Heart left ventricle (tissue), 16 donors: ENCODE measurements at regions not wholly inside any gene's neighbourhood (a gene's known extent, or its start where the extent isn't known, plus 50 kb on each side); places are given as distances from the start of the nearest gene placed in this dataset.
"Not testable (repeated sequence)": the region's sequence is repeated elsewhere in the genome, so short reads cannot be mapped to it uniquely, and the experiment has no call there.

Source experiments
- ATAC-seq, 4 donors: fragments of 200-7000 bp; cut with Tn5 transposase; one replicate each; pipeline ENCODE4 v1.9.1; 2020 to 2022; ENCODE audit warnings: moderate library complexity in 4 of 4, mild to moderate bottlenecking in 3 of 4, moderate number of reproducible peaks in 1 of 4
- DNase-seq, 5 donors: peaks; one replicate each; pipeline ENCODE4 v3.0.0-alpha.2; 2020
- H3K27ac ChIP-seq, 12 donors: fragments of 200-600 bp; sonication (generic) in 4 of 12; one replicate each; pipeline versions ENCODE4 v1.5.0 to v1.8.0; 2016 to 2022; ENCODE audit warnings: mild to moderate bottlenecking in 2 of 12
- H3K27me3 ChIP-seq, 9 donors: fragments of 200-600 bp; sonication (generic) in 2 of 9; one replicate each; pipeline versions ENCODE4 v1.5.1 to v1.8.0; 2016 to 2022; ENCODE audit warnings: mild to moderate bottlenecking in 3 of 9
- H3K36me3 ChIP-seq, 9 donors: fragments of 200-600 bp; sonication (generic) in 2 of 9; one replicate each; pipeline versions ENCODE4 v1.5.0 to v1.8.0; 2018 to 2022; ENCODE audit warnings: mild to moderate bottlenecking in 2 of 9
- H3K4me1 ChIP-seq, 12 donors: fragments of 200-600 bp; sonication (generic) in 4 of 12; one replicate each; pipeline versions ENCODE4 v1.5.0 to v1.8.0; 2016 to 2022; ENCODE audit warnings: mild to moderate bottlenecking in 3 of 12
- H3K4me3 ChIP-seq, 12 donors: fragments of 200-600 bp; sonication (generic) in 4 of 12; one replicate each; pipeline versions ENCODE4 v1.5.0 to v1.8.0; 2017 to 2022; ENCODE audit warnings: mild to moderate bottlenecking in 9 of 12, moderate library complexity in 4 of 12
- H3K9me3 ChIP-seq, 12 donors: fragments of 200-600 bp; sonication (generic) in 4 of 12; one replicate each; pipeline versions ENCODE4 v1.5.0 to v1.8.0; 2016 to 2022; ENCODE audit warnings: mild to moderate bottlenecking in 1 of 12
- CTCF ChIP-seq, 12 donors: fragments of 200-600 bp; sonication (generic) in 4 of 12; IDR thresholded peaks; one replicate each; pipeline versions ENCODE4 v1.5.0 to v1.8.0; 2018 to 2022; ENCODE audit warnings: antibody characterized with exemption in 12 of 12, mild to moderate bottlenecking in 5 of 12
- POLR2A ChIP-seq, 2 donors: fragments of 450-650 bp; IDR thresholded peaks; one replicate each; pipeline ENCODE4 v1.6.1; 2017; ENCODE audit warnings: antibody characterized with exemption in 2 of 2, mild to moderate bottlenecking in 2 of 2, moderate library complexity in 2 of 2
- WGBS, 4 donors: extraction: QIAGEN DNeasy Blood & Tissue Kit in 2 of 4; methylation state at CpG; one replicate each; pipeline versions ENCODE4 v1.1.5 to v1.1.7; 2013 to 2018; 5-methylcytosine and 5-hydroxymethylcytosine counted together
- intact Hi-C, 10 donors: fragments of 100-400 bp; cut with DNase I; formaldehyde crosslinking; loops; one replicate each; pipeline versions ENCODE4 v1.11.1 to v1.14.2; 2022
- donor health status: ischemic (EF 13 %, LVEDD 7.1; RV severe dilation, severe dysfunction).
- donor health status: healthy with polysubstance abuse.
- donor health status: DM: no; HTN: yes; CAD: no.
- donor health status: DM: no; HTN: no; CAD: no.
- donor health status: ischemic (EF 25% LVEDD 6.9; RV normal size, moderate dysfunction).
- donor health status: ischemic (EF 25% LVEDD 5.7; RV mildly dilated, moderate dysfunction).
- donor health status: healthy.
- donor health status: DM: yes; HTN: yes; CAD: no.
- donor health status: ischemic (EF 35%, LVEDD 5.7; RV mildly dilated, moderate dysfunction).
- donor health status: nonischemic (EF 11% LVEDD 7.7; RV severe dilation, severe dysfunction).
- donor health status: DM: yes; HTN: yes; CAD: no.
- donor health status: PGD.
- donor health status: ischemic (EF 29% LVEDD 5.4; RV normal size, mild dysfunction).
- donor health status: nonischemic (EF 23%, LVEDD 6.1; RV moderate dilation, normal function).

GRCh38 chr21:28172376-28172775, 820.3 kb downstream of the LTN1 start:
- Histone ChIP-seq H3K4me1 (no peaks in the 10 kb centered on the region), H3K9me3 (no peaks in the 10 kb centered on the region), H3K36me3 (no peaks in the 10 kb centered on the region), H3K4me3 (no peak overlapping the region), H3K27ac (no peak overlapping the region), H3K27me3 (no peaks in the 10 kb centered on the region)
- WGBS, 4 donors: 90 to 97% (median 95%) methylated on average over 2 of the region's 2 CpGs
- no peak for TF ChIP-seq CTCF (IDR thresholded peaks at IDR 0.05)
- no peak for TF ChIP-seq POLR2A (IDR thresholded peaks at IDR 0.05)
- ATAC-seq (no peak), DNase-seq (no peak)
- intact Hi-C loops: no loop called here

- intact Hi-C loops: loop anchor here in 1 of 10 donors (10.0 kb wide), 1 partner anchor 357 kb away; no protein-coding TSS in a partner anchor
- Histone ChIP-seq H3K4me1 (no peaks in the 10 kb centered on the region), H3K9me3 (no peaks in the 10 kb centered on the region), H3K27ac (no peak overlapping the region), H3K36me3 (no peaks in the 10 kb centered on the region), H3K27me3 (no peaks in the 10 kb centered on the region), H3K4me3 (no peak overlapping the region)
- no peak for ATAC-seq
- DNase-seq: no peak
- no peak for TF ChIP-seq CTCF (IDR thresholded peaks at IDR 0.05)
- no peak for TF ChIP-seq POLR2A (IDR thresholded peaks at IDR 0.05)
Observed at GRCh38 chr21:28167366-28167765, 825.3 kb downstream of the LTN1 start.

GRCh38 chr21:28164519-28164918, 828.2 kb downstream of the LTN1 start:
- not testable (repeated sequence) for H3K4me1 ChIP-seq, H3K27me3 ChIP-seq, H3K4me3 ChIP-seq, H3K36me3 ChIP-seq, H3K9me3 ChIP-seq, ATAC-seq, DNase-seq
- intact Hi-C loops: loop anchor here in 1 of 10 donors (10.0 kb wide), 1 partner anchor 360 kb away; no protein-coding TSS in a partner anchor
- 74 to 87% (median 84%) methylated on average over 9 of the region's 9 CpGs for WGBS, 4 donors
- peak overlapping the region in 3 of 12 donors; percentile 19 to 61 (median 46) for H3K27ac ChIP-seq

GRCh38 chr21:28162052-28162451, 830.6 kb downstream of the LTN1 start:
- DNase-seq, H3K4me3 ChIP-seq, ATAC-seq, H3K9me3 ChIP-seq, H3K27me3 ChIP-seq, H3K36me3 ChIP-seq, H3K27ac ChIP-seq, H3K4me1 ChIP-seq: not testable (repeated sequence)
- intact Hi-C loops: loop anchor here in 1 of 10 donors (10.0 kb wide), 1 partner anchor 363 kb away; no protein-coding TSS in a partner anchor
- WGBS, 4 donors: 94 to 96% (median 95%) methylated on average over 15 of the region's 15 CpGs

- TF ChIP-seq CTCF (IDR thresholded peaks at IDR 0.05) (no peak), POLR2A (IDR thresholded peaks at IDR 0.05) (no peak)
- intact Hi-C loops: loop anchor here in 1 of 10 donors (10.0 kb wide), 1 partner anchor 364 kb away; no protein-coding TSS in a partner anchor
- DNase-seq (no peak), ATAC-seq (no peak)
- Histone ChIP-seq H3K4me1 (peaks cover 0 to 6% (median 0%) of the 10 kb centered on the region in 12 donors), H3K27me3 (no peaks in the 10 kb centered on the region), H3K9me3 (no peaks in the 10 kb centered on the region), H3K27ac (no peak overlapping the region), H3K36me3 (no peaks in the 10 kb centered on the region), H3K4me3 (no peak overlapping the region)
- 68 to 88% (median 85%) methylated on average over 3 of the region's 3 CpGs for WGBS, 4 donors
Observed at GRCh38 chr21:28160378-28160777, 832.3 kb downstream of the LTN1 start.
